Muscle of back (tissue), 3 donors: ENCODE measurements at regions not wholly inside any gene's neighbourhood (a gene's known extent, or its start where the extent isn't known, plus 50 kb on each side); places are given as distances from the start of the nearest gene placed in this dataset.
"Not testable (repeated sequence)": the region's sequence is repeated elsewhere in the genome, so short reads cannot be mapped to it uniquely, and the experiment has no call there.

ENCODE experiments used
- DNase-seq, 3 donors: peaks; one replicate each; pipeline versions ENCODE4 v3.0.0 to v3.0.0-alpha.2; 2013

- DNase-seq = no peak
Measured at GRCh38 chr5:102664616-102665335, 90.3 kb upstream of the PAM start.

- peak in 1 of 3 donors; percentile 27 for DNase-seq
Measured at GRCh38 chr5:102666164-102666946, 88.8 kb upstream of the PAM start.

DNA sequence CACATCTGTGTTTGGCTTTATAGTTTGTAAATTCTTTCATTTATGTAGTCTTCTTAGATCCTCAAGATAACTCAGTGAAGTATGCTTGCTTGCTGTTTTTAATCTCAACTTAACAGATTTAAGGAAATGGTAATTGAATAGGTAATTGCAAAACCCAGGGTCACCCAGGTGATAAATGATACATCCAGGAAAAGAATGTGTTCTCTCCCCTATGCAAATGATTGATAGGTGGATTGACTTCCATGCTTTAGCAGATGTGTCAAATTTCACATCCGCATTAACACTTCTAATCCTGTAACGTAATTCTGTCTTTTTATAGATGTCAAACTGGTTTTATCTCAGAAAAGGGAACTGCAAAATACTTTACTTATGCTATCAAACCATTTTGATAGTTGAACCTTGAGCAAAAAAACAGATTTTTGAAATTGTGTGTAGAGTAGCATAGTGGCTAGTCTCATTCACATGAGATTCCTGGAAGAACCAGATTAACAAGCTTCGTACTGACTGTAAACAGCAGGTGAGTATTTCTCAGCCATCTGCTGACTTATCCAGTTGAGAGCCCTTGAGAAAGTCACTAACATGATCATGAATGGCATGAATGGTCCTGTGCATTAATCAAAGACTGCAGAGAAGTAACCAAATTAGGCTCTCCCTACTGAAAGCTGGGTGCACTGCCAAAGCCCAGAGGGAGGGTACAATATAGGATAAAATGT is 86.7 kb upstream of the PAM start:
- no peak for DNase-seq

DNA sequence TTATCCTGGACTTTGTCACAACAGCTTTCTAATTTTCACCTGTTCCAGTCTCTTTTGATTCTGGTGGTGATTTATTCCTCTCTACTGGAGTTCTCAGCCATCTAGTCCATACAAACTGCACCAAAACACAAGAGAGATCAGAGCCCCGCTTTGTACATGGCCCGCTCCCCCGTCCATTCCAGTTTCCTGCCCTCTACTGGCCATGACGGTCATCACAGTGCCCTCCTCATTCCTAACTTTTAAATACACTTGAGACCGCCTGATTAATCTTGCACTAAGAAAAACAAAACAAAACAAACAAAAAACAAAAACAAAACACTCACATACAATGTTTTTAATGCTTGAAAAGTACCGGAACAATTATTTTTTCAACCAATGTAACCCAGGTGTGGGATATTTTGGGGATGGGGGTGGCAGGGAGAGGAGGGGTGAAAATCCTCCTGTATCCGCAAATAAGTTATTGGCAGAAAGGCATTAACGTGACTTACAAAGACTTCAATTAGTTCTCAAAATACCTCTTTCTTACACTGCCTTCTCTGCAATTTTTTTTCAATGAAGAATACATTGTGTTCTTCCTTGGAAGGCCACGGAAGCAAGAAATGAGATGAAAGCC is 84.8 kb upstream of the PAM start:
- no peak for DNase-seq

DNA sequence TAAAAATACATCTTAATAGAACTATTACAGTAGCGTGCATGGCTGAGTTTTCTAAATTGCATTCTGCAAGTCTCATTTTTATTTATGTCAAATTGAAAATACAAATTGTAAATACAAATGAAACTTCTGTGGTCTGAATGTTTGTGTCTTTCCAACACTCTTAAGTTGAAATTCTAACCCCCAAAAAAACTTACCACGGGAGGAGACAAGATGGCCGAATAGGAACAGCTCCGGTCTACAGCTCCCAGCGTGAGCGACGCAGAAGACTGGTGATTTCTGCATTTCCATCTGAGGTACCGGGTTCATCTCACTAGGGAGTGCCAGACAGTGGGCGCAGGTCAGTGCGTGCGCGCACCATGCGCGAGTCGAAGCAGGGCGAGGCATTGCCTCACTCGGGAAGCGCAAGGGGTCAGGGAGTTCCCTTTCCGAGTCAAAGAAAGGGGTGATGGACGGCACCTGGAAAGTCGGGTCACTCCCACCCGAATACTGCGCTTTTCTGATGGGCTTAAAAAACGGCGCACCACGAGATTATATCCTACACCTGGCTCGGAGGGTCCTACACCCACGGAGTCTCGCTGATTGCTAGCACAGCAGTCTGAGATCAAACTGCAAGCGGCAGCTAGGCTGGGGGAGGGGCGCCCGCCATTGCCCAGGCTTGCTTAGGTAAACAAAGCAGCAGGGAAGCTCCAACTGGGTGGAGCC is 83.9 kb upstream of the PAM start:
- not testable (repeated sequence) for DNase-seq

DNA sequence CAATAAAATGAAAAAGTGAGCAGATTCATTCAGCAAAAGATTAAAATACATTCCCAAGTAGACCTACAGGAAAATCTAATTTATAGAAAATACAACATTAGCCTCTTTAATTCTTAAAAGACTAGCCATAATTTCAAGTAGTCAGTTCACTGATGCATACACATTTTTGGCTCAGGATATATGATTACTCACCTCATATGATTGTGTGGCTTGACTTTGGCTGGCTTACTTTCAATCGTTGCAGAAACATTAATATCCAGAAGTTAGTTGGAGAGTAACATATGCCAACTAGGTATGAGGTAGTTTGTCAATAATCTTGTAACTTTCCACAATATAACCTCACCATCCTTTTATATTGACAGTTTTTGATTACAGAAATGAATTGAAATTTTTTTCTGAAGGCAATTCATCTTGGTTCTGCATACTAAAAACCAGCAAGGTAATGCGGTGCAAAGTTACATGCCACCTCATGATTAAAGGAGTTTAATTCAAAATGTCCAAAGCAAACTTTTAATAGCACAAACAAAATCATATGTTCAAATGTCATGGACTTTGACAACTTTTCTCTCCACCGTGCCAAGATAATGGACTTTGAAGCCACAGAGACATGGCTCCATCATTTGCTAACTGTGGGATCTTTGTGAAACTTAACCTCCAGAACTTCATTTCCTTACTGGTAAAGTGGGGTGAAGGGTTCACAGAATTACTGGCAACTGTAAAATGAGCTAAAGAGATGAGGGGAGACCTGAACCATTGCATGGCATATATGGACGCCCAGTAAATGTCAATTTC is 76.6 kb upstream of the PAM start:
- peak in 1 of 3 donors; percentile 32 for DNase-seq

DNA sequence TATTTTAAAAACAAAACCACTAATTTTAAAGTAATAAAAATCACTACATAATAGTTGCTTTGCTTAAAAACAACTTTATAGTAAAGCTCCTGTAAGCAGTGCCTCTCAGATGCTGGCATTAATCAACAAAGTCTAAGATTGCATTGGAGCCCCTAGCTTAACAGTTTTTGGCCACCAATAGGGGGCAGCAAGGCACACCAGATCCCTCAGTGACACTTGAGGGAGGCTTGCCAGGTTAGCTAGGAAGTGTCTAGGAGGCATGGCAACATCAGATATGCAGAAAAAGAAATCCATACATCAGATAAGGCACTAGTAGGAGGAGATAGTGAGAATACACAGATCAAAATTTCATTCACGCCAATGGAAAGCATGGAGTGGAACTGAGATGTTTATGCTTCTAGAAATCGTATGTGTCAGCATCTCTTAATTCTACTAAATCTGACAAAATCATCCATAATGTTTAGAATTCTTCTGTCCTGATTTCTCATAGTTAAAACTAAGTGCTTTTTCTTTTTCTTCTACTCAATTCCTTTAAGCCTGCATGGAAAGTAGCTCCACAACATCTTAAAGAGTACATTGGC is 73.6 kb upstream of the PAM start:
- DNase-seq = peak; percentile 55 to 74 (median 67)

DNA sequence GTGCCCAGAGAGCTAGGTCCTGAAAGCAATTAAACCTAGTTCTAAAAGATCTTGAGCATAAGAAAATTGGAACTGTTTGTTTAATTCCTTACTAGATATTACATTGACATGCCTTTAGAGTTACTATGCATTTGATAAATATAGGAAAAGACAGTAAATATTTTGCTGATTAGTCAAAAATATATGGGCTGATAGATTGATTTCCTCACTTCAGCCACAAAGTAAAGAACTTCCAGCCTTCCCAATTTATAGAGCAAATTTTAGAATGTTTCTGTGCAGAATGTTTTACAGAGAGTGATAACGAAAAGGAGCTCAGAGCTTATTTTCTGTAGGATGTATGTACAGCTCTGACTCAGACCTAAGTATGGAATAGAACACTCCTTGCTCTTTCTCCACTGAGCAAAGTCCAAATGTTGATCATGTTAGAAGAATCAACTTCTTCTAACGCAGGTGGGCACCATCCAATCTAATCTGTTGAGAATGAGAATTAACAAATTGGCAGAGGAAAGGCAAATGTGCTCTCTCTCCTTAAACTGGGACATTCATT is 72.9 kb upstream of the PAM start:
- no peak for DNase-seq

GRCh38 chr5:102688076-102688475 is 67.0 kb upstream of the PAM start:
- not testable (repeated sequence) for DNase-seq

- not testable (repeated sequence) for DNase-seq
Measured at GRCh38 chr5:102688581-102689342, 66.3 kb upstream of the PAM start.

DNA sequence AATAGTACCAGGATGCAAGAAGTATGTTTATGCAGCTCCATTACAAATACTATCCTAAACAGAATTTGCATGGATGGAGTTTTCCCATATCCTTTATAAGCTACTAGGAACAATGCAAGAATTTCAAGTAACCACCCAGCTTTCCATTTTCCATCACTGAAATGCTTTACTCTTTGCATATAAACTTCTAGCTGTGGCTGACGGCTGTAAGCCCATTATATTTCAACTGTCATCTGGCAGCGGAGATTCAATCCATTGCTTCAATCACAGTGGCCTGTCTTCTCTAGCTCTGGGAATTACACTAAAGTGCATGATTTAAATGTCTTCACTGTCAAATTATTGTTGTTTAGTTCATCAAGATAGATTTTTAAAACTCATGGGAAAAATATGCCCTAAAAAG is 64.2 kb upstream of the PAM start:
- no peak for DNase-seq

DNA sequence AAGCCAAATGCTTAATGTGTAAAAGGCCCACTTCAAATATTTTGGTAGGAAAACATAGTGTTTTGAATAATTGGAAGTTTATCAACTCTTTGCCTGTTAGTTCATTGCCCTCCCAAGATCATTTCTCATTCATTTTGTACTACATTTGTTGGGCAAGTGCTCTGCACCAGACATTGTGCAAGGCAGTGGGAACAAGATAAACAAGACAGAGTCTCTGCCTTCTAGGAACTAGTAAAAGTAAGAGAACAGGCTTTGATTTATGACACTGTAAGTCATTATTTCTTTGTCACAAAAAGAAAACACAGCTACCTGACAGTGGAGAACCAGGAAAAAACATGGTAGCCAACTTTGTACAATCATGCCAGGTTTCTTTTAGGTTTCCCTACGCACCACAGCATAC is 63.7 kb upstream of the PAM start:
- no peak for DNase-seq

DNA sequence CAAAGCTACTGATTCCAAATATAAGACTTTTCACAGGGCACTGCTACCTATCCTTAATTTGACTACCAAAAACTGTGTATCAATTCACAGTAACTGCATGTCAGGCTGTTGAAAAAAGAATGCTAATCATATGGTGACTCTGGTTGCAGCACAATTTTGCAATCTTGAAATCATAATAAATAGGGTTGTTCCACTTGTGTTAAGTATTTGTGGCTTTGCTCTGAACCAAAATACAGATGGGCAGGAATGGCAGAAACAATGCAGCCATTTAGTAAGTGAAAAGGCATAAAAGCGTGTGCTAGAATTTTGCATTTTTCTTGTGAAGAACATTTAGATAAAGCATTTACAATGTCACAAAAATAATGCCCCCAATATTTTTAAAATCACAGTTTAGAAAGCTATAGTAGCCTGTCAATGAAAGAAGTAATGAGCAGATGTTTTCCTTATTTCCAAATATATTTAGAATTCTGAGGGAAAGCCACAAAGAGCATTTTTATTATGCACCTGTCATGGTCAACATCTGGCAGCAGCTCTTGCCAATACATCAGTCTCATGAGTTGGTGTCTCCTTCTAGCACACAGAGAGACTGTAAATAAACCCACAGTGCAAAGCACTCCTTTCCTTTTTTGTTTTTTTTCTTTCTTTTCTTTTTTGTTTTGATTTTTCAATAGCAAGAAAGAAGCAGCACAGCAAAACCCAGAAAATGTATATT is 54.8 kb upstream of the PAM start:
- peak; percentile 13 to 49 (median 18) for DNase-seq

DNA sequence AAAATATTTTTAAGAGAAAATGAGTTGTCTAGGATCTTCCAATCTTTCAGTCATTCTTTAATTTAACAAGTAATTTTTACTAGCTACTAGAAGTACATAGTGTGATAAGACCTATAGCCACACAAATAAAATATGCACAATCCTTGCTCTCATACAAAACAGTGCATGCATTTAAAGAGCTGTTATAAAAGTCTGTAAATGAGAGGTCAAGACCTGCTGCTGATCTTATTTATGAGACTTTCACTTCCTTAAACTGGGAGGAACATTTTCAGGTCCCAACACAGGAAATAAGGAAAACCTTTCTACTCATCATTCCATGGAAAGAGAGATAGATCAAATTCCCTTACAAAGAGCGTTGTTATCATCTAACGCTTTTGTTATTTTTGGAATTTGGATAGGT is 54.2 kb upstream of the PAM start:
- DNase-seq = no peak

- DNase-seq = no peak
Measured at GRCh38 chr5:102701748-102702147, 53.4 kb upstream of the PAM start.
